ENCODE measurements at regions not wholly inside any gene's neighbourhood (a gene's known extent, or its start where the extent isn't known, plus 50 kb on each side); places are given as distances from the start of the nearest gene placed in this dataset.

- H3K9ac ChIP-seq (ENCODE audit: low read length) = no peak overlapping the region
- no peak overlapping the region for H3K4me3 Mint-ChIP-seq
- no peaks in the 10 kb centered on the region for H3K27me3 Mint-ChIP-seq
- no peaks in the 10 kb centered on the region for H3K36me3 ChIP-seq (replicated peaks in 1 of 2; ENCODE audit: control extremely low read depth in 1 of 2, control insufficient read depth in 1 of 2, extremely low read depth in 1 of 2, insufficient read depth in 2 of 2, low read length in 1 of 2)
- H3K9me3 ChIP-seq (ENCODE audit: control extremely low read depth in 1 of 3, control insufficient read depth in 2 of 3, insufficient read depth in 1 of 3, low read length in 2 of 3) = no peaks in the 10 kb centered on the region
- no peaks in the 10 kb centered on the region for H3K4me1 Mint-ChIP-seq
- no peak for ATAC-seq (ENCODE audit: low read depth)
- no peak overlapping the region for H2AFZ ChIP-seq (ENCODE audit: insufficient read depth, low read depth, low read length, poor library complexity, severe bottlenecking)
- no peaks in the 10 kb centered on the region for H3K4me1 ChIP-seq (ENCODE audit: control insufficient read depth in 2 of 2, insufficient read depth in 2 of 2, low read length in 2 of 2)
- TF ChIP-seq EZH2 (IDR thresholded peaks at IDR 0.05; ENCODE audit: borderline replicate concordance, insufficient read depth, low read depth, low read length, poor library complexity, severe bottlenecking) = no peak
- no peak for TF ChIP-seq CTCF (IDR thresholded peaks at IDR 0.05)
- H3K27ac Mint-ChIP-seq = no peak overlapping the region
- ChIA-PET POLR2A (no interaction called here), CTCF (no interaction called here)
- no peak overlapping the region for H3K4me3 ChIP-seq (ENCODE audit: control extremely low read depth in 1 of 5, extremely low read depth in 1 of 5, insufficient read depth in 1 of 5, low read depth in 2 of 5, low read length in 4 of 5)
- no peak overlapping the region for H3K4me2 ChIP-seq (replicated peaks; ENCODE audit: low read depth, low read length, poor library complexity, severe bottlenecking)
- DNase-seq = no peak
- no peaks in the 10 kb centered on the region for H3K9me3 Mint-ChIP-seq (ENCODE audit: insufficient read depth)
- H4K20me1 ChIP-seq (ENCODE audit: control insufficient read depth, insufficient read depth, low read length, poor library complexity, severe bottlenecking) = no peaks in the 10 kb centered on the region
- intact Hi-C loops (cut with micrococcal nuclease) = no loop called here
- H3K27ac ChIP-seq (ENCODE audit: low read length in 2 of 2) = no peak overlapping the region
- H3K27me3 ChIP-seq (replicated peaks in 1 of 4; ENCODE audit: control extremely low read depth in 1 of 4, control insufficient read depth in 3 of 4, insufficient read depth in 4 of 4, low read length in 3 of 4) = no peaks in the 10 kb centered on the region
- no peaks in the 10 kb centered on the region for H3K79me2 ChIP-seq (ENCODE audit: control insufficient read depth, insufficient read depth, low read length)
Measured at GRCh38 chr10:90398566-90398965, 459.3 kb downstream of the HTR7 start.

- Histone ChIP-seq H3K36me3 (replicated peaks in 1 of 2; ENCODE audit: control extremely low read depth in 1 of 2, control insufficient read depth in 1 of 2, extremely low read depth in 1 of 2, insufficient read depth in 2 of 2, low read length in 1 of 2) (no peaks in the 10 kb centered on the region), H3K27ac (ENCODE audit: low read length in 2 of 2) (no peak overlapping the region), H3K9ac (ENCODE audit: low read length) (no peak overlapping the region), H2AFZ (ENCODE audit: insufficient read depth, low read depth, low read length, poor library complexity, severe bottlenecking) (no peak overlapping the region), H3K4me2 (replicated peaks; ENCODE audit: low read depth, low read length, poor library complexity, severe bottlenecking) (no peak overlapping the region), H4K20me1 (ENCODE audit: control insufficient read depth, insufficient read depth, low read length, poor library complexity, severe bottlenecking) (no peaks in the 10 kb centered on the region), H3K9me3 (ENCODE audit: control extremely low read depth in 1 of 3, control insufficient read depth in 2 of 3, insufficient read depth in 1 of 3, low read length in 2 of 3) (no peaks in the 10 kb centered on the region), H3K4me1 (ENCODE audit: control insufficient read depth in 2 of 2, insufficient read depth in 2 of 2, low read length in 2 of 2) (no peaks in the 10 kb centered on the region), H3K27me3 (replicated peaks in 1 of 4; ENCODE audit: control extremely low read depth in 1 of 4, control insufficient read depth in 3 of 4, insufficient read depth in 4 of 4, low read length in 3 of 4) (no peaks in the 10 kb centered on the region), H3K79me2 (ENCODE audit: control insufficient read depth, insufficient read depth, low read length) (no peaks in the 10 kb centered on the region), H3K4me3 (ENCODE audit: control extremely low read depth in 1 of 5, extremely low read depth in 1 of 5, insufficient read depth in 1 of 5, low read depth in 2 of 5, low read length in 4 of 5) (no peak overlapping the region)
- intact Hi-C loops (cut with micrococcal nuclease) = no loop called here
- no CpG with 5 or more reads among the region's 1 CpG for WGBS (ENCODE audit: insufficient coverage)
- DNase-seq (no peak), ATAC-seq (ENCODE audit: low read depth) (no peak)
- Mint-ChIP-seq H3K27ac (no peak overlapping the region), H3K4me3 (no peak overlapping the region), H3K27me3 (no peaks in the 10 kb centered on the region), H3K4me1 (no peaks in the 10 kb centered on the region), H3K9me3 (ENCODE audit: insufficient read depth) (no peaks in the 10 kb centered on the region)
- TF ChIP-seq EZH2 (IDR thresholded peaks at IDR 0.05; ENCODE audit: borderline replicate concordance, insufficient read depth, low read depth, low read length, poor library complexity, severe bottlenecking) (no peak), CTCF (IDR thresholded peaks at IDR 0.05) (no peak)
- POLR2A ChIA-PET = no interaction called here
- CTCF ChIA-PET = no interaction called here
Measured at GRCh38 chr10:90399782-90400181, 458.1 kb downstream of the HTR7 start.

All from B cell (primary cell).